Mesendoderm (in vitro differentiated cells): ENCODE measurements at regions not wholly inside any gene's neighbourhood (a gene's known extent, or its start where the extent isn't known, plus 50 kb on each side); places are given as distances from the start of the nearest gene placed in this dataset.
"Not testable (repeated sequence)": the region's sequence is repeated elsewhere in the genome, so short reads cannot be mapped to it uniquely, and the experiment has no call there.

ENCODE experiments used
- DNase-seq: peaks from one replicate; pipeline ENCODE4 v3.0.0; 2013
- H2AK5ac ChIP-seq: 2 replicates; pipeline ENCODE4 v1.6.1; 2013; ENCODE audit warnings: low read length, inconsistent platforms
- H2BK120ac ChIP-seq: 2 replicates; pipeline ENCODE4 v1.6.1; 2013; ENCODE audit warnings: low read depth, mild to moderate bottlenecking, low read length, moderate library complexity, mixed read lengths
- H2BK15ac ChIP-seq: replicated peaks from 2 replicates; pipeline ENCODE4 v1.6.1; 2013; ENCODE audit warnings: low read depth, mild to moderate bottlenecking, moderate library complexity
- H2BK5ac ChIP-seq: 2 replicates; pipeline ENCODE4 v1.6.1; 2013; ENCODE audit warnings: low read length, inconsistent platforms
- H3K18ac ChIP-seq: 2 replicates; pipeline ENCODE4 v1.6.1; 2013; ENCODE audit warnings: mild to moderate bottlenecking, low read length, mixed read lengths
- H3K23ac ChIP-seq: one replicate; pipeline ENCODE4 v1.6.1; 2013; ENCODE audit warnings: low read length
- H3K27ac ChIP-seq: 2 replicates; pipeline ENCODE4 v1.5.1; 2013; ENCODE audit warnings: low read depth, mild to moderate bottlenecking, inconsistent platforms, low read length, moderate library complexity
- H3K27me3 ChIP-seq: 2 replicates; pipeline ENCODE4 v1.6.1; 2013; ENCODE audit warnings: low read length, control low read depth, mild to moderate bottlenecking, inconsistent platforms; ENCODE audit not compliant: insufficient read depth, poor library complexity
- H3K36me3 ChIP-seq: 2 replicates; pipeline ENCODE4 v1.6.1; 2013; ENCODE audit warnings: low read length, inconsistent platforms; ENCODE audit not compliant: control insufficient read depth, insufficient read depth
- H3K4ac ChIP-seq: one replicate; pipeline ENCODE4 v1.6.1; 2013; ENCODE audit warnings: low read depth, mild to moderate bottlenecking, low read length, moderate library complexity
- H3K4me1 ChIP-seq: 2 replicates; pipeline ENCODE4 v1.6.1; 2013; ENCODE audit warnings: low read depth, low read length, inconsistent platforms; ENCODE audit not compliant: control insufficient read depth
- H3K4me2 ChIP-seq: 2 replicates; pipeline ENCODE4 v1.6.1; 2013; ENCODE audit warnings: low read length
- H3K4me3 ChIP-seq: 2 replicates; pipeline ENCODE4 v1.5.1; 2013; ENCODE audit warnings: mild to moderate bottlenecking, low read length
- H3K56ac ChIP-seq: one replicate; pipeline ENCODE4 v1.6.1; 2013; ENCODE audit warnings: low read length
- H3K79me1 ChIP-seq: 2 replicates; pipeline ENCODE4 v1.6.1; 2013; ENCODE audit warnings: low read length, inconsistent platforms
- H3K79me2 ChIP-seq: 2 replicates; pipeline ENCODE4 v1.6.1; 2013; ENCODE audit warnings: mild to moderate bottlenecking, low read length; ENCODE audit not compliant: control insufficient read depth, insufficient read depth
- H3K9ac ChIP-seq: 2 replicates; pipeline ENCODE4 v1.6.1; 2013; ENCODE audit warnings: low read length, inconsistent platforms
- H4K5ac ChIP-seq: one replicate; pipeline ENCODE4 v1.6.1; 2013; ENCODE audit warnings: low read length
- H4K8ac ChIP-seq: one replicate; pipeline ENCODE4 v1.6.1; 2013; ENCODE audit warnings: low read depth, mild to moderate bottlenecking, control low read depth, low read length, moderate library complexity
- WGBS: extraction: QIAGEN DNeasy Blood & Tissue Kit; methylation state at CpG from one replicate; pipeline ENCODE4 v1.1.7; 2013; ENCODE audit warnings: low lambda C conversion rate, missing lambda C conversion rate; ENCODE audit not compliant: insufficient coverage; ENCODE audit errors: extremely low coverage; 5-methylcytosine and 5-hydroxymethylcytosine counted together

DNA sequence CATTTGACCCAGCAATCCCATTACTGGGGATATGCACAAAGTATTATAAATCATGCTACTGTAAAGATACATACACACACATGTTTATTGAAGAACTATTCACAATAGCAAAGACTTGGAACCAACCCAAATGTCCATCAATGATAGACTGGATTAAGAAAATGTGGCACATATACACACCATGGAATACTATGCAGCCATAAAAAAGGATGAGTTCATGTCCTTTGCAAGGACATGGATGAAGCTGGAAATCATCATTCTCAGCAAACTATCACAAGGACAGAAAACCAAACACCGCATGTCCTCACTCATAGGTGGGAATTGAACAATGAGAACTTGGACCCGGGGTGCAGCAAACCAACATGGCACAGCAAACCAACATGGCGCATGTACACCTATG is 215.5 kb upstream of the DUSP10 start:
- H2BK15ac ChIP-seq, H2AK5ac ChIP-seq, H3K79me1 ChIP-seq, H3K4me1 ChIP-seq, H3K79me2 ChIP-seq, H4K8ac ChIP-seq, H3K27ac ChIP-seq, H3K9ac ChIP-seq, H3K23ac ChIP-seq, H2BK120ac ChIP-seq, H4K5ac ChIP-seq, H3K4ac ChIP-seq, DNase-seq, H2BK5ac ChIP-seq, H3K27me3 ChIP-seq, H3K18ac ChIP-seq, H3K4me2 ChIP-seq, H3K56ac ChIP-seq, H3K36me3 ChIP-seq, H3K4me3 ChIP-seq: not testable (repeated sequence)
- no CpG with 5 or more reads among the region's 3 CpGs for WGBS

- H3K79me1 ChIP-seq: no peaks in the 10 kb centered on the region
- H3K36me3 ChIP-seq: no peaks in the 10 kb centered on the region
- no peak overlapping the region for H3K56ac ChIP-seq
- H4K5ac ChIP-seq: no peak overlapping the region
- H3K18ac ChIP-seq: no peak overlapping the region
- DNase-seq: no peak
- no peak overlapping the region for H4K8ac ChIP-seq
- no peak overlapping the region for H3K9ac ChIP-seq
- no peak overlapping the region for H2BK15ac ChIP-seq
- no peaks in the 10 kb centered on the region for H3K27me3 ChIP-seq
- H2BK120ac ChIP-seq: no peak overlapping the region
- no peak overlapping the region for H2BK5ac ChIP-seq
- WGBS: no CpG with 5 or more reads among the region's 3 CpGs
- no peak overlapping the region for H3K4me3 ChIP-seq
- H2AK5ac ChIP-seq: no peak overlapping the region
- no peak overlapping the region for H3K4me2 ChIP-seq
- H3K79me2 ChIP-seq: no peaks in the 10 kb centered on the region
- H3K23ac ChIP-seq: no peak overlapping the region
- no peak overlapping the region for H3K27ac ChIP-seq
- H3K4ac ChIP-seq: no peak overlapping the region
- no peaks in the 10 kb centered on the region for H3K4me1 ChIP-seq
Measured at GRCh38 chr1:221949996-221950395, 208.1 kb upstream of the DUSP10 start.

DNA sequence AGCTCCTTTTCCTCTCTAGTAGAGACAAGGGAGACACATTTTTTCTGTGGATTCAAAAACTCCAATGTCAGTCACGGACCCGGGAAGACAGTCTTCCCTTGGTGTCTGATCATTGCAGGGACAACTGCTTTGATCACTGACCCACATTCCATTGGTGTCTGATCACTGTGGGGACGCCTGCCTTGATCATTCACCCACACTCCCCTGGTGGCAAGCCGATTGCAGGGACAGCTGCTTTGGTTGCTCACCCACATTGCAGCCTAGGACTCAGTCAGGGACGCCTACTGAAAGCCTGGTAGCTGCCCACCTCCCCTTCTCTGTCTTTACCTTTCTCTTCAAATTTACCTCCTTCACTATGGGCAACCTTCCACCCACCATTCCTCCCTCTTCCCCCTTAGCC is 206.6 kb upstream of the DUSP10 start:
- Histone ChIP-seq H2BK5ac (no peak overlapping the region), H3K23ac (no peak overlapping the region), H2AK5ac (no peak overlapping the region), H4K8ac (no peak overlapping the region), H3K4me2 (no peak overlapping the region), H2BK120ac (no peak overlapping the region), H3K9ac (no peak overlapping the region), H3K36me3 (no peaks in the 10 kb centered on the region), H3K4me1 (no peaks in the 10 kb centered on the region), H3K79me1 (no peaks in the 10 kb centered on the region), H3K27ac (no peak overlapping the region), H3K4me3 (no peak overlapping the region), H3K27me3 (no peaks in the 10 kb centered on the region), H3K18ac (no peak overlapping the region), H3K79me2 (no peaks in the 10 kb centered on the region), H3K4ac (no peak overlapping the region), H2BK15ac (no peak overlapping the region), H4K5ac (no peak overlapping the region), H3K56ac (no peak overlapping the region)
- no peak for DNase-seq
- no CpG with 5 or more reads among the region's 5 CpGs for WGBS

DNA sequence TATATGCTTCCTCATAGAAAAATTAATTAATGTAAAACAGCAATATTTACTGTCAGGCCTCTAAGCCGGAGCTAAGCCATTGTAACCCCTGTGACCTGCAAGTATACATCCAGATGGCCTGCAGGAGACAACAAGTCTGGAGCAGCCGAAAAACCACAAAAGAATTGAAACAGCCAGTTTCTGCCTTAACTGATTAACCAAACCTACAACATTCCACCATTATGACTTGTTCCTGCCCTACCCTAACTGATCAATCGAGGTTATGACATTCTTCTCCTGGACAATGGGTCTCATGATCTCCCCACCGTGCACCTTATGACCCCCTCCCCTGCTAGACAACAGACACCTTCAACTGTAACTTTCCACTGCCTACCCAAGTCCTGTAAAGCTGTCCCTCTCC is 205.8 kb upstream of the DUSP10 start:
- Histone ChIP-seq H3K27me3 (no peaks in the 10 kb centered on the region), H3K18ac (no peak overlapping the region), H3K79me1 (no peaks in the 10 kb centered on the region), H2BK5ac (no peak overlapping the region), H4K8ac (no peak overlapping the region), H3K79me2 (no peaks in the 10 kb centered on the region), H3K4me1 (no peaks in the 10 kb centered on the region), H3K23ac (no peak overlapping the region), H4K5ac (no peak overlapping the region), H2BK15ac (no peak overlapping the region), H3K4ac (no peak overlapping the region), H3K4me3 (no peak overlapping the region), H2BK120ac (no peak overlapping the region), H3K27ac (no peak overlapping the region), H3K36me3 (no peaks in the 10 kb centered on the region), H3K56ac (no peak overlapping the region), H3K4me2 (no peak overlapping the region), H2AK5ac (no peak overlapping the region), H3K9ac (no peak overlapping the region)
- no peak for DNase-seq
- WGBS: no CpG with 5 or more reads among the region's 4 CpGs

- no peak overlapping the region for H4K8ac ChIP-seq
- no peak overlapping the region for H3K4ac ChIP-seq
- H3K9ac ChIP-seq: no peak overlapping the region
- no peaks in the 10 kb centered on the region for H3K4me1 ChIP-seq
- H3K27me3 ChIP-seq: no peaks in the 10 kb centered on the region
- H3K36me3 ChIP-seq: no peaks in the 10 kb centered on the region
- H3K56ac ChIP-seq: no peak overlapping the region
- no peak overlapping the region for H3K27ac ChIP-seq
- no peak overlapping the region for H3K18ac ChIP-seq
- DNase-seq: no peak
- no peaks in the 10 kb centered on the region for H3K79me1 ChIP-seq
- no peak overlapping the region for H4K5ac ChIP-seq
- no peaks in the 10 kb centered on the region for H3K79me2 ChIP-seq
- no peak overlapping the region for H2BK15ac ChIP-seq
- no peak overlapping the region for H3K23ac ChIP-seq
- no peak overlapping the region for H3K4me2 ChIP-seq
- no peak overlapping the region for H2BK120ac ChIP-seq
- H2AK5ac ChIP-seq: no peak overlapping the region
- WGBS: no CpG with 5 or more reads among the region's 6 CpGs
- H2BK5ac ChIP-seq: no peak overlapping the region
- no peak overlapping the region for H3K4me3 ChIP-seq
Measured at GRCh38 chr1:221946768-221947167, 204.9 kb upstream of the DUSP10 start.

- H2AK5ac ChIP-seq: no peak overlapping the region
- no CpG with 5 or more reads among the region's 1 CpG for WGBS
- no peak overlapping the region for H2BK120ac ChIP-seq
Measured at GRCh38 chr1:221945669-221946068, 203.8 kb upstream of the DUSP10 start.

More at GRCh38 chr1:221945669-221946068, 203.8 kb upstream of the DUSP10 start:
- Histone ChIP-seq H3K27me3 (no peaks in the 10 kb centered on the region), H3K4me1 (no peaks in the 10 kb centered on the region), H3K4me3 (no peak overlapping the region), H3K27ac (no peak overlapping the region), H3K79me2 (no peaks in the 10 kb centered on the region), H3K79me1 (no peaks in the 10 kb centered on the region), H2BK15ac (no peak overlapping the region), H3K9ac (no peak overlapping the region), H3K23ac (no peak overlapping the region), H3K18ac (no peak overlapping the region), H4K5ac (no peak overlapping the region), H4K8ac (no peak overlapping the region), H3K56ac (no peak overlapping the region), H3K4me2 (no peak overlapping the region), H3K4ac (no peak overlapping the region), H3K36me3 (no peaks in the 10 kb centered on the region), H2BK5ac (no peak overlapping the region)
- DNase-seq: no peak
